Colon (tissue), 2 donors: ENCODE measurements at regions not wholly inside any gene's neighbourhood (a gene's known extent, or its start where the extent isn't known, plus 50 kb on each side); places are given as distances from the start of the nearest gene placed in this dataset.
"Not testable (repeated sequence)": the region's sequence is repeated elsewhere in the genome, so short reads cannot be mapped to it uniquely, and the experiment has no call there.

Experiments used
- FAIRE-seq: peaks from 2 replicates; lab custom pipeline; 2012; peaks lifted over from hg19 to GRCh38; lab: Jason Lieb, UNC
- donor health status: control.
- donor health status: control.

DNA sequence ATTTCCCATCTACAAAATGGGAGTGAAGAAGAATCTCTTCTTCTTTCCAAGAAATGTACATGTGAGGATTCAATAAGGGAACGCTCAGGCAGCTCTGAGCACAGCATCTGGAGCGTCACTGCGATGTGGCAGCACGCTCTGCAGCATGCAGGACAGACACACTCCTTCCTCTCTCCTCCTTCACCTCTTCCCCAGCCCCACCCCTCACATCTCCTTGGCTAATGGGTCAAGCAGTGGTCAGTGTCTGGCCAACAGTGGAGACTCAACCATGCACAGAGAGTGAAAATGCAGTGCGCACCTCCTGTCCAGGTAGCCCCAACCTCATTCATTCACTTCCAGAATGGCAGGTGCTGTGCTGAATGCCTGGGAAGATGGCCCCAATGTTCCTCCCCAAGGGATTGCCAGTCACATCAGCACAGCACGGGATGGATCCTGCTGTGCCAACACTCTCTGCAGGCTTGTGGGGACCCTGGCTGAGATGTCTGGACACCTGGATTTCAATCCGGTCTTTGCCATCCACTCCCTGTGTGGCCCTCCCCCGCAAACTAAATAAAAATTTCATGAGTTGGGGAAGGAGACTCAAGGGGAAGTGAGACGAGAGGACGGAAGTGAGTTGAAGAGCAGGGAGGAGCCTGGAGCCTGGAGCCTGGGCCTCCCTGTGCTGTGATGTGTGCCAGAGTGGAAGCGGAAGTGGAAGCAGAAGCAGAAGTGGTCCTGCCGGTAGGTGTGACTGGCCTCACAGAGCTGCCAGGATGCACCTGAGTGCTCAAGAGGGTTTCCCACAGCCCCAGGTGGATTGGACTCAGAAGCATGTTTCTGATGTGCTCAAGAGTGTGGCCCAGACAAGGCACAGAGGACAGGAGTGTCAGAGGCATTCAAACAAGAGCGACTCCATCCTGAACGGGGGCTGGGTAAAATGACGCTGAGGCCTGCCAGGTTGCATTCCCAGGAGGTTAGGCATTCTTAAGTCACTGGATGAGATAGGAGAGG lies 163.9 kb downstream of the SMAD6 start:
- FAIRE-seq, result no peak

DNA sequence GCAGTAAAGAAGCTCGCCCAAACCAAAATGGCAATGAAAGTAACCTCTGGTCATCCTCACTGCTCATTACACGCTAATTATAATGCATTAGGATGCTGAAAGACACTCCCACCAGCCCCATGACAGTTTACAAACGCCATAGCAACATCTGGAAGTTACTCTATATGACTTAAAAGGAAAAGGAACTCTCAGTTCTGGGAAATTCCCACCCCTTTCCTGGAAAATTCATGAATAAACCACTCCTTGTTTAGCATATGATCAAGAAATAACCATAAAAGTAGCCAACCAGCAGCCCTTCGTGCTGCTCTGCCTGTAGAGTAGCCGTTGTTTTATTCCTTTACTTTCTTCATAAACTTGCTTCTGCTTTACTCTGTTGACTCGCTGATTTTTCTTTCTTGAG lies 164.6 kb downstream of the SMAD6 start:
- FAIRE-seq, result no peak

DNA sequence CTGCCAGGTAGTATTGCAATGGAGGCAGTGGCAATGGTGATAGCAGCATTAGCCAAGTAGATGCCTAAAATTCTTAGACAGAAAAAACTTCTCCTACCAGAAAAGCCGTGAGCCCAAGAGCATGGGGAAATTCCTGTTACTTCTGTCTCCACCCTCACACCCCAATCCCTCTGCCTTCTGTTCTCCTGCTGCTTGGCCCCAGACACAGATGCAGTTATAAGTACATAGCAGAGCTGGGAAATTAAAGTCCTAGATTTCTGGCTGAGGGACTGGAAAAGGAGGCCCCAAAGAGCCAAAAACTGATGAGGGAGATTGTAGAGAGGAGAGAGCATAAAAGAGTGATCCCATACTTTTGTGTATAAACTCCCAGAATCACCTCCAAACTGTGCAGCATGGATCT lies 166.9 kb downstream of the SMAD6 start:
- FAIRE-seq, result no peak

DNA sequence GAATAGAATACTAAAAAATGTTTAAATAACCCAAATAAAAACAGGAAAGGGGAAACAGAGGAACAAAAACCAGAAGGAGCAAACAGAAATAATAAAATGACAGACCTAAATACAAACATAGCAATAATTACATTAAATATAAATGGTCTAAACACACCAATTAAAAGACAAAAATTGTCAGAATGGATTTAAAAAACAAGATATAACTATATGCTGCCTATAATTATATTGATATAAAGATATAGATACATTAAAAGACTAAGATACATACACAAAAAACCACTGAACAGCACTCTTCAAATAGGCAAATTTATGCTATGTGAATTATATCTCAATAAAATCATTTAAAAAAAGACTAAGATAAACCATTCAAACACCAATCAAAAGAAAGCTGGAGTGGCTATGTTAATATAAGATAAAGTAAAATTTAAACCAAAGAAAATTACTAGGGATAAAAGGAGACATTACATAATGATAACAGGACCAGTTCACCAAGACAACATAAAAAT lies 168.9 kb downstream of the SMAD6 start:
- FAIRE-seq, result no peak

DNA sequence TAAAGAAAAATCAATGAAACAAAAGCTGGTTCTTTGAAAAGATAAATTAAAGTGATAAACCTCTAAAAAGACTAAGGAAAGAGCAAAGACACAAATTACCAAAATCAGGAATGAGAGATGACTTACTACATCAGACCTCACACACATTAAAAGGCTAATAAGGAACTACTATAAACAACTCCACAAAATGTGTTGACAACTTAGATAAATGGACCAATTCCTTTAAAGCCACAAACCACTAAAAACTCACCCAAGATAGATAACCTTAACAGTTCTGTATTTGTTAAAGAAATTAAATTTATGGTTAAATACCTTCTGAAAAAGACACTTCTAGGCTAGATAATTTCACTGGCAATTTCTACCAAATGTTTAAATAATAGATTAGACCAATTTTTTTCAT lies 170.4 kb downstream of the SMAD6 start:
- FAIRE-seq, result no peak

DNA sequence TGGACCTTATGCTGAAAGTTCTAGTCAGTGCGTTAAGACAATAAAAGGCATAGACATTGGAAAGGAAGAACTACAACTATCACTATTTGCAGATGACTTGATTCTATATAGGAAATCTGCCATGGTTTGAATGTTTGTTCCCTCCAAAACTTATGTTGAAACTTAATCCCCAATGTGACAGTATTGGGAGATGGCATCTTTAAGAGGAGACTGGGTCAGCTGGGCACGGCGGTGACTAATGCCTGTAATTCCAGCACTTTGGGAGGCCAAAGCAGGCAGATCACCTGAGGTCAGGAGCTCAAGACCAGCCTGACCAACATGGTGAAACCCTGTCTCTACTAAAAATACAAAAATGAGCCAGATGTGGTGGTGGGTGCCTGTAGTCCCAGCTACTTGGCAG lies 171.3 kb downstream of the SMAD6 start:
- not testable (repeated sequence) for FAIRE-seq

DNA sequence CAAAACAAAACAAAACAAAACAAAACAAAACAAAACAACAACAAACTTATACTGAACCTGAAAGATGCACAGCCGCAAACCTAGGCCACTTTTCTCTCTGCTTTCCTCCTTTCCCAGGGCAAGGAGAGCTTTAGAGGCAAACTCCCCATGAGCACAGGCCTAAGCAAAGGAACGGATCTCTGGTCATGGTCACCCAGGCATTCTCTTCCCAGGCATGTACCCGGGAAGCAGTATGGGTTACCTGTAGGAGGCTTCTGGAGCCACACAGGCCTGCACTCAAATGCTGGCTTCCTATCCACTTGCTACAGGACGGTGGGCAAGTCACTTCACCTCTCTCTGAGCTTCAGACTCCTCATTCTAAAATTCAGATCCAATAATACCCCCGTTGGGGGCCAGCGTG lies 171.8 kb downstream of the SMAD6 start:
- no peak for FAIRE-seq

DNA sequence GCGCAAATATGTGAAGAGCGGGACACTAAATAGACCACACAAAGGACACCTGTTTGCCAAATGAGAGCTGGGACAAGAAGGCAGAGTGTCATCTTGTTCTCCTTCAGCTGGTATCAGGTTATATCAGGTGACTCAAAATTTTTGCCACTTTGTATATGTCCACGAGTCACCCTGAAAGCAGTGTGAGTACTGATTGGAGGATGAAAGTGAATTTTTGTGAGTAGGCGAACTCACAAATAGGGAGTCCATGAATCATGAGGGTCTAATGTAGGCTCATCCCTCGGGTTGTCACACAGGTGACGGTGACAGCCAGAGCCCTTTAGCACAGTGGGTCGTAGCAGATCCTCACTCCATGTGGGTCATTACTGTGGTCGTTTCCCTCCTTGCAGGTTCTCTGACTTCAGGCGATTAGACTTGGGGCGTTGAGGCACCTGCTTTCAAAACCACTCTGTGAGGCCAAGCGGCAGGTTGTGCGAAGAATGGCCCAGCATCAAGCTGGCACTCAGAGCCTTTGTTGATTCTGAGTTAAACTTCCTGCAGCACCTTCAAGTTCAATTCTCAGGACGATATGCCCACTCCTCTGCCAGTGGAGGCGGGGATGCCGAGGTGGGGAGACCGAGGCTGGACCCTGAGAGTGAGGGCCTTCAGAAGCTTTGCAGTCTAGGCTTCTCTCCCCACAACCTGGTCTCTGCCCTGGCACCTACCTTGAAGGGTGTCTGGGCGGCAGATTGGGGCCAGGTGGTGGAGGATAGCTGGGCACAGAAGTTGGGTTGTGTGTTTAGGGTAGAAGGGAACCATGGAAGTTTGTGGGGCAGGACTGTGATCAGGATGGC lies 173.8 kb downstream of the SMAD6 start:
- no peak for FAIRE-seq

DNA sequence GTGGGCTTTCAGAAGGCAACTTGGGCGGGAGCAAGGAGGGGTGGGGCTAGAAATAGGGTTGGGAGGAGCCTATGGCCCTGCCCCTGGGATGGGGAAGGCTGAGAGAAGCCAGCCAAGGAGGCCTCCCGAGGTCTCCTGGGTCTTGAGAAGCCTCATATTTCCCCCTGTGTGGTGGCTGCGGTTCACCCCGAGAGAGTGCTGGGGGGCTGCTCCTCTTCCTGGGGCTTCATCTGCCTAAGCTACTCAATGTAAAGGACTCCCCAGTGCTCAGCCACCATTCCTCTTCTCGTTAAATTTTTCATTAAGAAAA lies 174.3 kb downstream of the SMAD6 start:
- FAIRE-seq, result no peak

DNA sequence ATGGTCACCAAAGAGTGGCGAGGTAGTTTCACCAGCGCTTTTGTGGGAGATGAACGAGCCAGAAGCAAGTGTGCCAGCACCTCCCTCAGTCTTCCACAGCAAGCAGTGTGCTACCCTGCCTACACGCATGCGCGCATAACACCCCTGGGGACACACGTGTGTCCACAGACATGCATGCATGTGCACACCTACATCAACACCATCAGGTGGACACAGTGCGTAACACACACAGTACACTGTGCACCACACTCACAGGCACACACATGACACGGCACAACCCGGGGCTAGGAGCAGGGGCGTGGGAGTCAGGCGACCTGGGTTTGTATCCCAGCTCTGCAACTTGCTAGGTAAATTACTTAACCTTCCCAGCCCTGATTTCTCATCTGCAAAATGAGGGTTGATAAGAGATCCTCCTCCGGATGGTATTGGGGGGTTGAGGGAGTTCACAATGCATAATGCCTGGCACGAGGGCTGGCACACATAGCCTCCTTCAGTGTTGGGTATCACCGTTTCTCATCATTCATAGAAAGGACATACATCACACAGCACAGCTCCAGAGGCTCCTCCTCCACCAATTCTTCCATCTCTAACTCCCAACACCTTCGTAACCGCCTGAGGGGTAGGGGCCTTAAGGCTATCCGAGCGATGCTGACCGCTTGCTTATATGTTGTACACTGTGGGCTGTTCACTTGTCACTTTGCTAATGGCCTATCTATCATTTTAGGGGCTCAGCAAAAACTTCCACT lies 174.9 kb downstream of the SMAD6 start:
- FAIRE-seq, result no peak

DNA sequence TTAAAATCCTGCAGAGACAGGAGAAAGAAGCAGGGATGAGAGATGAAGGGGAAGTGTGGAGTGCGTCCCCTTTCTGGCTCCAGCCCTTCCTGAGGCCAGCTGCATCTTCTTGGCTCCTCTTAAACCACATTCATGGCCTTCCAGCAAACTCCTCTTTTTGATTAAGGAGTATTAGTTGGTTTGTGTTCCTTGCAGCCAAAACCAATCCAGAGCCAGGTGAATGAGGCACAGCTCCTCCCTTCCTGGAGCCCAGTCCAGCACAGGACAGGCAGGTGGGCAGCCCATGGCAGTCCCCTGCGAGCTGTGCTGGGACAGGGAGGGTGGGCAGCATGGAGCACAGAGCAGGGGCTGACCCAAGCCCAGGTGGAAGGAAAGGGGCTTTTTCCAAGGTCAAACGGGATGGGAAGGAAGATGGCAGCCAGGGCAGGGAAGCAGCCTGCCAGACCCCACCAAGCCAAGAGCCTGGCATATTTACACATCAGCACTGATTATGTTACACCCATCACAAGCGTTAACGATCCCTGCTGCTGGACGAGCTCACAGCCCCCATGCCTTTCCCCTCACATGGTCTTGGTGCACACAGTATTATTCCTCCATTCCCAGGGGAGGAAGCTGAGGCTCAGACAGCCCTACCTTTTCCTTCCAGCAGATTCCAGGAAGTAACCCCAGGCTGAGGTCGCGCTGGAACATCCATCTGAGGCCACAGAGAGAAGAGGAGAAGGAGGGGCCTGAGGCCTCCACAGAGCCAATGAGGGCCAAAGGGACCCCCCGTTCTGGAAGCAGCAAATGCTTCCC lies 175.6 kb downstream of the SMAD6 start:
- no peak for FAIRE-seq

DNA sequence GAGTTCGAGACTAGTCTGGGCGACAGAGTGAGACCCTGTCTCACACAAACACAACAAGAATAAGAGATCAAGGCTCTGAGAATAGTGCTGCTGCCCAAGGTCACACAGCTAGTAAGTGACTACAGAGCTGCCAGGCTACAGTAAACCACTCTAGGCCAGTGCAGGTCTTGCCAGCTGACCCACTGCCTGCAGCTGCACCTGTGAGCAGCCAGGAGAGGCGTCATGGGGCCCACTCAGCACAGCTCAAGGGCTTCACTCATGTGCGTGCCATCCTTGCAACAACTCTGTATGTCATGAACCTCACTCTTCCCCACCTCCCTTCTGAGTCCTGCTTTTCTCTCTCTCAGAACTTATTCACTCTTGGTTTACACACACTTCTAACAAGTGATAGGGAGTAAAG lies 176.7 kb downstream of the SMAD6 start:
- FAIRE-seq, result no peak

DNA sequence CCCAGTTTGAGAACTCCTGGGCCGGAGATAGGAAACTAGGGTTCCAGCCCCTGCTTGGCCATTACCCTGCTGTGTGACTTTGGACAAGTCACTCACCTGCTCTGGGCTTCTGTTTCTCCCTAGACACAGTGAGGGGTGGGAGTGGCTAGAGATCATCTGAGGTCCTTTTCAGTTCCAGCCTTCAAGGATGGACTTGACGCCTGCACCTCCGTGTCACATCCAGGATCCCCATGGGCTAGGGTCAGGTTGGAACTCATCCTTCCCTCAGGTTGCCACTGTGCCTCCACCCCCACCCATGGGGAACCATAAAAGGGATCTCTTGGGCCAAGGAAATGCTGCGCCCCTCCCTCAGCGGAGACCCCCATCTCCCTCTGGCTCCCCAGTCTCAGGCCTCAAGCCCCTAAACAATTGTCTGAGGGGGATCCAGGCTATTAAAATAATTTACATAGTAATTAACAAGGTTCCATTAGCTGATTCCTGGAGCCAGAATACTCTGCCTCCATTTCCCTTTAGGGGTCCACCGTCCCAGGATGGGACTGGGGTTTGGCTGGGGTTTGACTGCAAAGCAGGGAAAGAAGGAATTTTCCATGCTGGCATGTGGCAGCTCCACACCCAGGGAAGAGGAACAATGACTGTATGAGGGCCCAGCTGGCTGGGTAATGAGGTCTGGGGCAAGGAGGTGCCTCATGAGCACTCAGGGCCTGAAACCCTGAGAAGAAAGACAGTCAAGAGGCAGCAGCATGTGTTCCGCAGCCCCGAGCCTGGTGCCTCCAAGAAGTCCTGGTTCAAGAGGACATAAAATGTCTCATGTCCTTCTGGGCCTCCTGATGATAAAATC lies 177.7 kb downstream of the SMAD6 start:
- no peak for FAIRE-seq

DNA sequence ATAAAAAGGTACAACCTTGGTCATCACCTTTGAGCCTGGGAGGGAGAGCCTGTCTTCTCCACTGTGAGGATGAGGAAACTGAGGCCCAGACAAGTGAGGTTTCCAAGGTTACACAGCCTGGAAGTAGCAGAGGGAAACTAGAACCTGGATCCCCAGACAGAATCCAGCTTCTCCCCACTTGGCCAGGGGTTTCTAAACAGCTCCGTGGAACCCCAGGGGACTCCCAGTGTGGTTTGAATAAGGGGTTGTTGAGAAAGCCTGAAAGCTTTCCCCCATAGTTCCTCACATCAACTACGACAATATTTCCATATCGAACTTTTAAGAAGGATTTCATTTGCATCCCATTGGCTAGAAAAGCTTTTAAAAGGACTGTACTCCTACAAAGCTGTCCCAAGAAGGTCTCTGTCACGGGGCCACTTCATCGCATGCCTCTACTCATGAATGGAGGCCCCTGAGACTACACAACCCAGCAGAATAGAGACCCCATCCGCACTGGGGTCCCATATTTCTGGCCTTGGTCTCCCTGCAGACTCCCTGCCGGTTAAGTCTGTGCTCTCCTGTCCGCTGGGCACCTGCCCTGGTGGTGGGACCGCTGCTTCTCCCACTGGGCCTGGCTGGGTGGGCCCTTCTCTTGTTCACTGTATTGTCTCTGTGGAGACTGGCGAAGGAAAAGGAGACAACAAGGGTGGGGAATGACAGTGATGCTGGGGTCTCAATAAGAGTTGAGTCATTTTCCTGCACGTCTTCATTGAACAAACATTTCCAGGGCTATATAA lies 178.5 kb downstream of the SMAD6 start:
- FAIRE-seq, result no peak

DNA sequence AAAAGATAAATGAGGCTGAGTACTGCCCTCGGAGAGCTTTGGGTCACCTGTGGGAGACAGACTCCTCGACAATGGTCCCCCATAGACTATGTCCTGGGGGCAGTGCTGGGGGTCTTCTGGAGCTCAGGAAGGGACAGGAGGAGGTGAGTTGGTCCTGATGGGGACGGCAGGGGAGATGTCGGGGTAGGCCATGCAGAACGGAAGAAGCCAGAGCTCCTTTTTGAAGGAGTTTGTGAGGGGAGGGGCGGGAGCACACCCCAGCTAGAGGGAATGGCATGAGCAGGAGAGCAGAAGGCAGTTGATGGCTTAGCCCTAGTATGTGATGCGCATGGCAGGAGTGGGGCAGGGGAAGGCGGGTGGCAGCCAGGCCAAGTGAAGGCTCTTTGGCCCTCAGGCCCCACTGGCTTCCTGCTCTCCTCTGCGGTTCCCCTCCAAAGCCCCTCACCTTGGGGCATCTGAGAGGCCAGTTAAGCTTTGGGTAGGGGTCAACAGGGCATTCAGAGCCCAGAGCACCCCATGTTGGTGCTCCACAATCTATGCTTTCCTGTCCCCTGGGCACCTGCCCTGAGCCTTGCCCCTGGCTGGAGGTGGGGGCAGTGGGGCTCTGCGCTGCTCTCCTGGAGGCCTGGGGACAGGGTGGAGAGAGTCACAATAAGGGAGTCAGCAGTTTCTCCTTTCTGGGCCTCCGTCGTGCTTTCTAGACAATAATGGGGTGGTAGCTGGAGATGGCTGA lies 179.3 kb downstream of the SMAD6 start:
- no peak for FAIRE-seq

DNA sequence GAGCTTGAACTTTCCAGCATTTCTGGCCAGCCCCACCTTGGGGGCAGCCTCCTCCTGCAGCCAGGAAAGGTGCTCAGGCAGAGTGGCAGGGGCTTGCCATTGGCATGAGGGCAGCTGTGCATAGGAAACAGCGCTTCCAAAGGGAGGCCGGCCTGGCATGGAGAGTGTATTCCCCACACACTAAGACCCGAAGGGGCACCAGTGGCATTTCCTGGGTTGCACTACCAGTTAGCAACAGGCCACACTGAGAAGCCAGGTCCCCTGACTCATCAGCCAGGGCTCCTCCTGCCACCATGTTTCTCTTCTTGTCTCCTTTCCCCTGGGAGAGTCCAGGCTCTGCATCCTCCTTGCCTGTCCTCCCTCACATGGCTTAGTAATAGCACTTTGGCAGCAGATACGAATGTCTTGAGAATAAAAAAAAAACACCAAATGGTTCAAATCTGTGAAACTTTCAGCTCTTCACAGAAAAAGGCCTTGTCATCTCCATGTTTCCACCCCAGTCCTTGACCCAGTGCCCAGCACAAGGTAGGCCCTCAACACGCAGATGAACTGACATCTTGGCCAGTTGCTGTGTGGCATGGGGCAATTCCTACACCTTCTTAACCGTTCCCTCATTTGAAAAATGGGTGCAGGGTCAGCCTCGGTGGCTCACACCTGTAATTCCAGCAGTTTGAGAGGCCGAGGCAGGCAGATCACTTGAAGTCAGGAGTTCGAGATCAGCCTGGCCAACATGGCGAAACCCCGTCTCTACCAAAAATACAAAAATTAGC lies 180.4 kb downstream of the SMAD6 start:
- FAIRE-seq, result no peak

DNA sequence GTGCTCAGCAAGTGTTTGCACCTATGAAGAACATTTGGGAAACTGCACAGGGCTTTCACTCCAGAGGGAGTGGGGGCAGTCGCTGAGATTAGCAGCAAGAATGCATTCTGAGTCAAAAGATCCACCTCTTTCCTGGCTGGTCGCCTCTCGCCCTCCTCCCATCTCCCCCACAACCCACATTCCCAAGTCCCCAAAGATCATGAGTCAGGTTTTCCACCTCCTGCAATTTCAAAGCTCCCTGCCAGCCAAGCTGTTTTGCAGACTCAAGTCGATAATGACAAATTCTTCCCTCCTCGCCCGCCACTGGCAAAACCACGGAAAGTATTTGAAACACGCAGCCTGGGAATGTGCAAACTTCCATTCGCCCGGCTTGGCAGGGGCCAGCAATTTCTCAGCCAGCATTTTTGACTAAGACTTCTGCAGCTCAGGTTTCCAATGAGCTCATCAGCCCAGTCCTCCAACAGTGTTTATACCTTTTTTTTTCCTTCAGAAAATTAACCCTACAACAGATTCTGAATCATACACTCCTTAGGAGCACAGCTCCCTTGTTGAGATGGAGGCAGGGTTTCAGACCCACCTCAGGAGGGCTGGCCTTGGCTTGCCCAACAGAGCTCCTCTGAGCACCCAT lies 181.4 kb downstream of the SMAD6 start:
- no peak for FAIRE-seq

DNA sequence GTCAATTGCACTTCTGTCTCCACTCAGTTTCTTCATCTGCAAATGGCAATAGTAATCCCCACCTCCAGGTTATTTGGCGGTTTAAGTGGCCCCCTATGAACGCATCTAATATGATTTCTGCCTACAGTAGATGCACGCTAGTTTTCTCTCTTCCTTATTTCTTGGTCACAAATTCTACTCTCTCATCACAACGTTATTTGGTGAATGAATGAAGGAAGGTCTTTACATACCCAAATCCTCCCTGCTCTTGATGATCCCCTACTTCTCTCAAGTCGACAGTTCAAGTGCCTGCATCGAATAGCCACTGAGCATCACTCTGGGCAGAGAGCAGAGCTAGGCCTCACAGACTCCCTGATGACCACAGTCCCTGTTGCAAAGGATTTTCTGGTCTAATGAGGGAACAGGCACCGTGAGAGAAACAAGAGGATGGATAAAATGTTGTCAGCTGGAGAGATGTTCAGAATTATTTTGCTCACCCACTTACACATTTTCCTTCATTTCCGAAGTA lies 181.2 kb upstream of the SMAD3 start:
- FAIRE-seq, result no peak
